IPS-18a (cell line): ENCODE measurements at regions not wholly inside any gene's neighbourhood (a gene's known extent, or its start where the extent isn't known, plus 50 kb on each side); places are given as distances from the start of the nearest gene placed in this dataset.

Source experiments
- H3K27ac ChIP-seq: one replicate; pipeline ENCODE4 v1.5.1; 2013; ENCODE audit warnings: low read length
- H3K27me3 ChIP-seq: one replicate; pipeline ENCODE4 v1.6.1; 2013; ENCODE audit warnings: mild to moderate bottlenecking, low read length; ENCODE audit not compliant: control insufficient read depth, insufficient read depth
- H3K36me3 ChIP-seq: one replicate; pipeline ENCODE4 v1.6.1; 2013; ENCODE audit warnings: low read depth, low read length; ENCODE audit not compliant: control insufficient read depth
- H3K4me1 ChIP-seq: one replicate; pipeline ENCODE4 v1.6.1; 2013; ENCODE audit warnings: low read depth, low read length; ENCODE audit not compliant: control insufficient read depth
- H3K4me3 ChIP-seq: one replicate; pipeline ENCODE4 v1.5.1; 2013; ENCODE audit warnings: low read length
- H3K9ac ChIP-seq: one replicate; pipeline ENCODE4 v1.6.1; 2013; ENCODE audit warnings: mild to moderate bottlenecking, low read length, moderate library complexity
- H3K9me3 ChIP-seq: one replicate; pipeline ENCODE4 v1.6.1; 2013; ENCODE audit warnings: low read depth, low read length; ENCODE audit not compliant: control insufficient read depth

DNA sequence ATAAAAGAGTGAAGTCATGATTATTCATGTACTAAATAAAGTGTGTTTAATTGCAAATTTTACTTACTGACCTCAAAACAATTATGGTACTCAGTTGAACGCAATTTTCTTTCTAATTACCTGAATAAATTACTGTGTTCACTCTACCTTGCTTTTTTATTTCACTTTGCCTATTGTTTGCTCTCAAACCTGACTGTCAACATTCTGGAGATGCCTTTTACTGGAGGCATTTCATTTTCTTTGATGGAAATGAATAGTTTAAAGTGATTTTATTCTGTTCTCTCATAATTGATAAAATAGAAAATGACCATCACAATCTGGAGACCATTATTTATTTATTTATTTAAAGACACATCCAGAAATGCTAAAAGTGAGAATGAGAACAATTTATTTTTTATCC lies 811.5 kb upstream of the ATXN8OS start:
- Histone ChIP-seq H3K9ac (no peak overlapping the region), H3K4me3 (no peak overlapping the region)

DNA sequence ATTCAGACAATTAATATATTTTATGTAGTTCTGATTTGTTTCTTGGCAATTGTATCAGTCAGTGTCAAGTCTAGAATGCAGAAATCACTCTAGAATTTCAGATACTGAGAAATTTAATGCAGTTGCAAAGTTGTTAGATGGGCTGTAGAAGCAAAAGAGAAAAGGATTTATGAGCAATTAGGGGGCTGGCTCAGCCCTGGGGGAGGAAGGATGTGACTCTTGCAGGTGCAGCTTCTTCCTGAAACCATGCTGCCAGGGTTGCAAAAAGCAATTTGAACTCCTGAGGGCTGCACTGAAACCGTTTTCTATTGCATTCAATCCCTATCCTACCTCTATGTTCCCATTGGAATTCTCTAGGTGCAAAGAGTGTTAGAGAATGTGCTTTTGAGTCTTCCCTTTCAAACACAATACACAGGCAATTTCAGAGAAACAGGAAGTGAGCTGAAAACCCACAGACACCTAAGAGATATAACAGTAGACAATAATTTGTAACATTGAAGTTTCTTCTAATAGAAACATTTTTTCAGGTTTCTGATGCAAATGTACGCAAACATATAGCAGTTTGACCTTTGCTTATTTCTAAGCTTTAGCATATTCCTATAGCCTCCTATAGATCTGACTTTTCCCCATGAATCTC lies 814.7 kb upstream of the ATXN8OS start:
- H3K36me3 ChIP-seq: no peaks in the 10 kb centered on the region
- H3K9me3 ChIP-seq: no peaks in the 10 kb centered on the region
- peaks cover 3% of the 10 kb centered on the region for H3K4me1 ChIP-seq
- H3K4me3 ChIP-seq: no peak overlapping the region
- H3K27me3 ChIP-seq: no peaks in the 10 kb centered on the region
- no peak overlapping the region for H3K9ac ChIP-seq
- H3K27ac ChIP-seq: no peak overlapping the region

More for the DNA sequence above, 811.5 kb upstream of the ATXN8OS start:
- Histone ChIP-seq H3K9me3 (no peaks in the 10 kb centered on the region), H3K36me3 (no peaks in the 10 kb centered on the region), H3K4me1 (peaks cover 3% of the 10 kb centered on the region), H3K27ac (no peak overlapping the region), H3K27me3 (no peaks in the 10 kb centered on the region)

DNA sequence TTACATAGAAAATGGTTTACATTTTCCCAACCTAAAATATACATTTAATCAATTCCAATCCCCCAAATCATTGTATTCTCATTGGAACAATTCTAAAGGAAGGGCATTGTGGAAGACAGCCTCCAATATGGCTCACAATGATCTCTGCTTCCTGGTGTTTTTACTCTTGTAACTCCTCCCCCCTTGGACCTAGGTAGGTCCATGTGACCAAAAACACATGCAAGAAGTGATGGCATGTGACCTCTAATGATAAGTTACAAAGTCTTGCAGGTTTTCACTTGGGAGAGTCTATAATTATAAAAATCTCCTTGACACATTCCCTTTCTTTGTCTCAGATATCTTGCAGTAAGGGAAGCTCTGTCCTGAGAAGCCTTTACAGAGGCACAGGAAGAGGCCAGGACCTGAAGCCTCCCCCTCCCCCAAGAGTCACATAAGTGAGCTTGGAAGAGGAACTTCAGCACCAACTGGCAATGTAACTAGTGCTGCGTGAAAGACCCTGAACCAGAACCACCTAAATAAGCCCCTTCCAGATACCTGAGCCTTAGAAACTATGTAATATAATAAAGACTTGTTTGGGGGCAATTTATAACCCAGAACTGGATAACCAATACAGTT lies 816.2 kb upstream of the ATXN8OS start:
- Histone ChIP-seq H3K4me1 (peaks cover 3% of the 10 kb centered on the region), H3K9me3 (no peaks in the 10 kb centered on the region), H3K36me3 (no peaks in the 10 kb centered on the region), H3K27ac (no peak overlapping the region), H3K4me3 (no peak overlapping the region), H3K9ac (no peak overlapping the region), H3K27me3 (no peaks in the 10 kb centered on the region)

DNA sequence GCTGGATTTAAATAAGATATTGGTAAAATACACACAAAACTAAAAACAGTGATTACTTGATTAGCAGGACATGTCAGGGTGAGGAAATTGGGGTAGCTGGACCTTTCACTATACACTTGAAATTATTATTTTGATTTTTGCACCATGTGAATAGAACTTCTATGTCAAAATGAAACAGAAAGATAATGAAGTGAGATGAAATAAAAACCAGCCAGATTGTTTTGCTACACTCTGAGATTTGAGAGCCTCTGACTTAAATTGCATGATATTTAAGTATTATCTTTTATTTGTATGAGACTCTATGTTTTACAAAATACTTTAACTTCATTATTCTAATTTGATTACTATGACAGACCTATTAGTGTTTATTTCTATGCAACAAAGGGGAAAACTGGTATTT lies 819.6 kb upstream of the ATXN8OS start:
- H3K4me3 ChIP-seq: no peak overlapping the region
- no peak overlapping the region for H3K9ac ChIP-seq
- no peaks in the 10 kb centered on the region for H3K4me1 ChIP-seq
- no peaks in the 10 kb centered on the region for H3K9me3 ChIP-seq
- no peaks in the 10 kb centered on the region for H3K27me3 ChIP-seq
- no peaks in the 10 kb centered on the region for H3K36me3 ChIP-seq
- H3K27ac ChIP-seq: no peak overlapping the region

DNA sequence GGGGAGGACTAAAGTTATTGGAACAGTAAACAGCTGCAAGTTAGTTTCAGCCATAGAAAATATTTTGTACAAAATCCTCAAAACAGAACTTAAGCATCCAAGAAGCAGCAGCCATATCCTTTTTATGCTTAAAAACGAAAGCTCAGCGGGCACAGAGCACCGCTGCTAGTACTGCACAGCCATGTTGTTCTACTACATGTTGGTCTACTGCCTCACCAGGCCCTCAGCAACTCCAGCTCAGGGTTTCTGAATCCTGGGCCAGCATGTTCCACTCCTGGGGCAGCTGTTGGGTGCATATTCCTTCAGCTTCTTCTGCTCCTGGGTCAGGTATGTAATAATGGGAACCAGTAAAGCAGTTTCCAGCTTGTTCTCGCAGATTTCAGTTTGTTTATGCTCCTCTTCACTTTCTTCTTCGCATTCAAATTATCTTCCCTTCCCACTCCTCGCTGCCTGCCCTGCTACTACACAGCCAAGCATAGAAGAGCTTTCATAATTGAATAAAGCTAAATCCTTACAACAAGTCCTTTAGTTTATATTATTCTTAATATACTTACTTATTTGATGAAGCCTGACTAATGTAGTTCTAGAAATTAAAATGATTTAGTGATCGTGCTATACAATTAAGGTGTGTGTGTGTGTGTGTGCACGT lies 820.5 kb upstream of the ATXN8OS start:
- H3K27me3 ChIP-seq: no peaks in the 10 kb centered on the region
- H3K4me1 ChIP-seq: no peaks in the 10 kb centered on the region
- H3K27ac ChIP-seq: no peak overlapping the region
- H3K4me3 ChIP-seq: no peak overlapping the region
- H3K36me3 ChIP-seq: no peaks in the 10 kb centered on the region
- no peaks in the 10 kb centered on the region for H3K9me3 ChIP-seq
- no peak overlapping the region for H3K9ac ChIP-seq

DNA sequence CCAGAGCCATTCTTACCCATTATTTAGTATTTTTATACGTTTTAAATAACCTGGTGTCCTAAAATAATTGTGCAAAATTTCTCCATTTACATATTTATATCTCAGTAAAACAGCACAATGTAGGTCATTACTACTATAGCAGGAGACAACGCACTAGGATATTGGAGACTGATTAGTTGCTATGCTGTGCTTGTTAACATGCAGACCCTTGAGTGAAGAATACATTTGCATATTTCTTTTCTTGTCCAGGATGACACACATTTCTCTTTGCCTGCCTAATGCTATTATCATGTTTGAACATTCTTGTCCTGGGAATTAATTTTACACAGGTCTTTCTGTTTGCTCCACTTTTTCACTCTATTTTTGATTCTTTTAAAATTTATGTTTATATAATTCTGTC lies 823.8 kb upstream of the ATXN8OS start:
- Histone ChIP-seq H3K9ac (no peak overlapping the region), H3K4me1 (no peaks in the 10 kb centered on the region)

DNA sequence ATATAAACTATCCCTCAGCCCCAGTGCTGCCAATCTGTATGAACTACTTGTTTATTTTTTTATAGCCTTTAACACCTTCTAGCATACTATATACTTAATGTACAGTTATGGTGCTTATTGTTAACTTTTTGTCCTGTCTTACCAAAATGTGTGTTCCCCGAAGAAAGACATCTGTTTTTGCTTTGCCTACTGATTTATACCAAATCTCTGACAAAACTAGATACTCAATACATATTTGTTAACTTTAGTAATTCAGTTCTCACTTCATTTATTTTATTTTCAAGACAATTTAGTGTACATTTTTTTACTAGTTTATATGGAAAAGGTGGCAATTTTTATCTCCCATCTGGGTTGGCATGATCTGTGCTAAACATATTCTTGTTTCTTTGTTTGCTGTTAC lies 824.3 kb upstream of the ATXN8OS start:
- H3K36me3 ChIP-seq: no peaks in the 10 kb centered on the region
- no peaks in the 10 kb centered on the region for H3K4me1 ChIP-seq
- H3K27ac ChIP-seq: no peak overlapping the region
- H3K9me3 ChIP-seq: no peaks in the 10 kb centered on the region
- no peak overlapping the region for H3K4me3 ChIP-seq
- no peaks in the 10 kb centered on the region for H3K27me3 ChIP-seq
- H3K9ac ChIP-seq: no peak overlapping the region

More for the DNA sequence above, 823.8 kb upstream of the ATXN8OS start:
- Histone ChIP-seq H3K9me3 (no peaks in the 10 kb centered on the region), H3K36me3 (no peaks in the 10 kb centered on the region), H3K27me3 (no peaks in the 10 kb centered on the region), H3K27ac (no peak overlapping the region), H3K4me3 (no peak overlapping the region)

DNA sequence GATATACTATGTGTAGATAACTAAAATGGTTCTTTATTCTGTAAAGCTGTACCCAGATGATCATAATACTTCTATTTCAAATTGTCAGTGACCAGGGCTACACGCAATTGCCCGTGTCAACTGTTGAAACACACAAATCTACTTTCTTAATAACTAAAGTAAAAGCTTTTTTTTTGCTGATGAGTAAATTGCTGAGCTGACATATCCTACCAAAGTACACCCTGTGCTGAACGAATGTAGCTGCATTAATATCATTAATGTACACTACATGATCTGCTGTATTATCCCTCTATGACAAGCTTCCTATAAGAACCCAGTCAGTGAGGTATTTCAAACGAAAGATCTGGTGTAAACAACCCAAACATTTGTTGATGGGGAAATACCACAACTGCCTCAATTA lies 827.2 kb upstream of the ATXN8OS start:
- no peaks in the 10 kb centered on the region for H3K4me1 ChIP-seq
- H3K27me3 ChIP-seq: no peaks in the 10 kb centered on the region
- no peak overlapping the region for H3K9ac ChIP-seq
- H3K4me3 ChIP-seq: no peak overlapping the region
- no peak overlapping the region for H3K27ac ChIP-seq
- H3K9me3 ChIP-seq: no peaks in the 10 kb centered on the region
- H3K36me3 ChIP-seq: no peaks in the 10 kb centered on the region

DNA sequence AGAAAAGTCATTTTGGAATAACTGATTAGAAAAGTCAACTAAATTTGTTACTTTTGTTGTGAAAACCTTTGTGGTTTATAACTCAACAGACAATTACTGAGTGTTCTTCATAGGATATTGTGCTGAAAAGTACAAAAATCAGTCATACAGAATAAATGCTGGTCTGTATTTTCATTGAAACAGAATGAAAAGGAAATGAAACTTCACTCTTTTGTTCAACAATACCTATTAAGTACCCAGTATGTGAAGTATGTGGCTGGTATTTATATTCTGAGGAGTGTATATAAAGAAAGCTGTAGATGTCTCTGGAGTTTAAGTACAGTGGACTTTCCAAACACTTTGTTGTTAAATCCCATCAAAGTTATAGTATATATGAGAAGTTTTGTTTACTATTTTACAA lies 828.4 kb upstream of the ATXN8OS start:
- Histone ChIP-seq H3K27me3 (no peaks in the 10 kb centered on the region), H3K4me3 (no peak overlapping the region), H3K4me1 (no peaks in the 10 kb centered on the region), H3K36me3 (no peaks in the 10 kb centered on the region), H3K9ac (no peak overlapping the region), H3K27ac (no peak overlapping the region), H3K9me3 (no peaks in the 10 kb centered on the region)

DNA sequence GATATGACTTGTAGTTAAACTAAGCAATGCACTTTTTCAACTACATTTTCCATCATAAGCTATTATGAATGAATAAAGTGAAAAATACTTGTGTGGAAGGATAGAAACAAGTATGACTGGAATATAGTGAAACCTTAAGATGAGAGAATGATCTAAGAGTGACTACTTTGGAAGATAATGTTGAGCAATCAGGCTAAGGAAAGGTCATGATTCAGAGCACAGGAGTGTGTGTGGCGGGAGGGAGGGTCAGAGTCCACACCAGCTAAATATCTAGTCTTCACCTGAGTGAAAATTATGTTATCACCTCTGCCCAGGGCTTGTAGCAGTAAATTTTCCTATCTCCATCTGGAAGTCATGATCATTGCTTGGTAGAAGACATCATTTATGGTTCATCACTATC lies 833.4 kb upstream of the ATXN8OS start:
- no peak overlapping the region for H3K9ac ChIP-seq
- no peaks in the 10 kb centered on the region for H3K36me3 ChIP-seq
- H3K27ac ChIP-seq: no peak overlapping the region
- H3K4me3 ChIP-seq: no peak overlapping the region
- H3K9me3 ChIP-seq: no peaks in the 10 kb centered on the region
- H3K4me1 ChIP-seq: no peaks in the 10 kb centered on the region
- no peaks in the 10 kb centered on the region for H3K27me3 ChIP-seq

DNA sequence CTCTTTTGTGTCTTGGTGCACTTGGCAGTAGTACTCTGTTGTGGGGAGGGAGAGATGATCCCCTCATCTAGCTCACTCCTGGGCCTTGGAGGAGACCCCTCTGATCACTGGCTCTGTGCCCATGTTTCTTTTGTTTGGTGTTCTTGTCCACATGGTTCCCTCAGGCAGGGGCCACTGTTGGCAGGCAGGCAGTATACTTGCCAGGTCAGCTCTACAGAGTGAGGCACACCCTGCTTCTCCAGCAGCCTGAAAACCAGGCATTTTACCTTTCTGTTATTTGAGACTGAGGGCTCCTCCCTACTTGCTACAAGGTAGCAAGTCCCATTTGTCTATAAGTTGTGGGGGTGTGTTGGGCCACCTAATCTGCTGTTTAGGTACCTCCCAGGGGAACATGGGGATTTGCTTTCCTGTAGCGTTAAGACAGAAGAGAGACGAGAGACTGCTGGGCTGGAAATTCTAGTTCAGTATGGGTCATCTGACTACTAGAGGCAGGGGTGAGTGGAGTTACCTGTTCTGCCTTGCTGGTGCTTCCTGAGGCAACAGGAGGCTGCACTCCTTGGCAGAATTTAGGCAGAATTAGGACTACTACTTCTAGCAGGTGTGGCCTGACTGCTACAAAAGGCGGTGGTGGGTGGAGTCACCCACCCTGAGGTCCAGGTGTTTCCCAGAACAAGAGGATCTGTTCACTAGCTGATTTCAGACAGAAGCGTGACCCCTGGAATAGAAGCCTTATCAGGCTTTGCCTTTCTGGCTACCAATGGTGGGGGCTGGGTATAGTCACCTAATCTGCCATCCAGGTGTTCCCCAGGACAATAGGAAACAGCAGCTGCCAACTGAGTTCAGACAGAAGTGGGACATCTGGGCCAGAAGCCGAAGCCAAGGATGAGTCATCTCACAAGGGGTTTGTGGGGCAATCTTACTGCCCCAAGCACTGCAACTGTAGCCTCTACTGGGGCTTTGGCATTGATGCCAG lies 843.0 kb upstream of the ATXN8OS start:
- Histone ChIP-seq H3K27me3 (no peaks in the 10 kb centered on the region), H3K27ac (no peak overlapping the region), H3K4me3 (no peak overlapping the region), H3K9me3 (no peaks in the 10 kb centered on the region), H3K36me3 (no peaks in the 10 kb centered on the region), H3K9ac (no peak overlapping the region), H3K4me1 (no peaks in the 10 kb centered on the region)
